Stimulated activated naive CD8-positive, alpha-beta T cell treated with anti-CD3 and anti-CD28 coated beads, Interleukin-15, Interleukin-2, amounts not matched to agents 100 ng/mL and 50 ng/mL, for 24 hours (primary cell): ENCODE measurements at regions not wholly inside any gene's neighbourhood (a gene's known extent, or its start where the extent isn't known, plus 50 kb on each side); places are given as distances from the start of the nearest gene placed in this dataset.
A peak's percentile ranks its signal among the peaks of the same experiment; 100 is the strongest.

ENCODE experiments used
- H3K27ac Mint-ChIP-seq: one replicate; pipeline ENCODE4 v1.8.0; 2021; ENCODE audit warnings: mild to moderate bottlenecking, mixed read lengths
- H3K27me3 Mint-ChIP-seq: one replicate; pipeline ENCODE4 v1.8.0; 2021; ENCODE audit warnings: mixed read lengths
- H3K36me3 Mint-ChIP-seq: one replicate; pipeline ENCODE4 v1.8.0; 2021; ENCODE audit warnings: low read depth, mixed read lengths
- H3K4me1 Mint-ChIP-seq: one replicate; pipeline ENCODE4 v1.8.0; 2021; ENCODE audit warnings: low read depth, mixed read lengths
- H3K4me3 Mint-ChIP-seq: one replicate; pipeline ENCODE4 v1.8.0; 2021; ENCODE audit warnings: mild to moderate bottlenecking, mixed read lengths
- H3K9me3 Mint-ChIP-seq: one replicate; pipeline ENCODE4 v1.8.0; 2021; ENCODE audit warnings: mixed read lengths

GRCh38 chr3:190738636-190739155 lies 123.8 kb downstream of the GMNC start:
- no peak overlapping the region for H3K27ac Mint-ChIP-seq
- H3K36me3 Mint-ChIP-seq = no peaks in the 10 kb centered on the region
- peaks cover 17% of the 10 kb centered on the region for H3K27me3 Mint-ChIP-seq
- H3K4me1 Mint-ChIP-seq = no peaks in the 10 kb centered on the region
- no peaks in the 10 kb centered on the region for H3K9me3 Mint-ChIP-seq
- no peak overlapping the region for H3K4me3 Mint-ChIP-seq

GRCh38 chr3:190737446-190737845 lies 125.0 kb downstream of the GMNC start:
- Mint-ChIP-seq H3K4me1 (peaks cover 6% of the 10 kb centered on the region), H3K27me3 (peaks cover 22% of the 10 kb centered on the region), H3K9me3 (no peaks in the 10 kb centered on the region), H3K4me3 (no peak overlapping the region), H3K27ac (no peak overlapping the region), H3K36me3 (no peaks in the 10 kb centered on the region)

GRCh38 chr3:190734490-190734889 lies 128.0 kb downstream of the GMNC start:
- no peaks in the 10 kb centered on the region for H3K9me3 Mint-ChIP-seq
- no peaks in the 10 kb centered on the region for H3K36me3 Mint-ChIP-seq
- H3K27ac Mint-ChIP-seq = no peak overlapping the region
- no peak overlapping the region for H3K4me3 Mint-ChIP-seq
- H3K4me1 Mint-ChIP-seq = peaks cover 6% of the 10 kb centered on the region
- peaks cover 18% of the 10 kb centered on the region for H3K27me3 Mint-ChIP-seq

- Mint-ChIP-seq H3K9me3 (no peaks in the 10 kb centered on the region), H3K4me3 (no peak overlapping the region), H3K36me3 (no peaks in the 10 kb centered on the region), H3K27me3 (peaks cover 18% of the 10 kb centered on the region), H3K4me1 (peaks cover 6% of the 10 kb centered on the region), H3K27ac (peak overlapping the region; percentile 14)
These were observed 128.8 kb downstream of the GMNC start for GRCh38 chr3:190733591-190734146.

- Mint-ChIP-seq H3K27me3 (peaks cover 11% of the 10 kb centered on the region), H3K36me3 (no peaks in the 10 kb centered on the region), H3K4me3 (no peak overlapping the region), H3K9me3 (no peaks in the 10 kb centered on the region), H3K4me1 (peaks cover 6% of the 10 kb centered on the region), H3K27ac (no peak overlapping the region)
These were observed 130.9 kb downstream of the GMNC start for GRCh38 chr3:190731596-190731995.

- Mint-ChIP-seq H3K27me3 (peaks cover 8% of the 10 kb centered on the region), H3K27ac (no peak overlapping the region), H3K36me3 (no peaks in the 10 kb centered on the region), H3K4me3 (no peak overlapping the region), H3K9me3 (no peaks in the 10 kb centered on the region), H3K4me1 (peaks cover 6% of the 10 kb centered on the region)
These were observed 133.8 kb downstream of the GMNC start for GRCh38 chr3:190728574-190729246.

- no peaks in the 10 kb centered on the region for H3K4me1 Mint-ChIP-seq
- no peaks in the 10 kb centered on the region for H3K27me3 Mint-ChIP-seq
- no peak overlapping the region for H3K27ac Mint-ChIP-seq
- H3K4me3 Mint-ChIP-seq = no peak overlapping the region
- no peaks in the 10 kb centered on the region for H3K9me3 Mint-ChIP-seq
- H3K36me3 Mint-ChIP-seq = no peaks in the 10 kb centered on the region
These were observed 140.2 kb downstream of the GMNC start for GRCh38 chr3:190722181-190722905.

- H3K9me3 Mint-ChIP-seq = no peaks in the 10 kb centered on the region
- H3K4me1 Mint-ChIP-seq = no peaks in the 10 kb centered on the region
- no peak overlapping the region for H3K4me3 Mint-ChIP-seq
- no peaks in the 10 kb centered on the region for H3K27me3 Mint-ChIP-seq
- no peak overlapping the region for H3K27ac Mint-ChIP-seq
- no peaks in the 10 kb centered on the region for H3K36me3 Mint-ChIP-seq
These were observed 141.2 kb downstream of the GMNC start for GRCh38 chr3:190721330-190721729.

- Mint-ChIP-seq H3K27me3 (peaks cover 2% of the 10 kb centered on the region), H3K27ac (no peak overlapping the region), H3K4me3 (no peak overlapping the region), H3K36me3 (no peaks in the 10 kb centered on the region), H3K4me1 (no peaks in the 10 kb centered on the region), H3K9me3 (no peaks in the 10 kb centered on the region)
These were observed 143.8 kb downstream of the GMNC start for GRCh38 chr3:190718671-190719070.

- peaks cover 2% of the 10 kb centered on the region for H3K27me3 Mint-ChIP-seq
- H3K4me3 Mint-ChIP-seq = no peak overlapping the region
- no peaks in the 10 kb centered on the region for H3K4me1 Mint-ChIP-seq
- no peaks in the 10 kb centered on the region for H3K36me3 Mint-ChIP-seq
- no peaks in the 10 kb centered on the region for H3K9me3 Mint-ChIP-seq
- H3K27ac Mint-ChIP-seq = no peak overlapping the region
These were observed 144.4 kb downstream of the GMNC start for GRCh38 chr3:190718097-190718496.

- H3K27me3 Mint-ChIP-seq = peaks cover 7% of the 10 kb centered on the region
- no peak overlapping the region for H3K27ac Mint-ChIP-seq
- H3K36me3 Mint-ChIP-seq = no peaks in the 10 kb centered on the region
- no peaks in the 10 kb centered on the region for H3K9me3 Mint-ChIP-seq
- no peak overlapping the region for H3K4me3 Mint-ChIP-seq
- no peaks in the 10 kb centered on the region for H3K4me1 Mint-ChIP-seq
These were observed 145.5 kb downstream of the GMNC start for GRCh38 chr3:190716961-190717360.

GRCh38 chr3:190716211-190716610 lies 146.3 kb downstream of the GMNC start:
- Mint-ChIP-seq H3K4me1 (no peaks in the 10 kb centered on the region), H3K4me3 (no peak overlapping the region), H3K9me3 (no peaks in the 10 kb centered on the region), H3K27ac (no peak overlapping the region), H3K36me3 (no peaks in the 10 kb centered on the region), H3K27me3 (peaks cover 11% of the 10 kb centered on the region)

- Mint-ChIP-seq H3K27me3 (peaks cover 17% of the 10 kb centered on the region), H3K27ac (no peak overlapping the region), H3K36me3 (no peaks in the 10 kb centered on the region), H3K4me1 (no peaks in the 10 kb centered on the region), H3K9me3 (no peaks in the 10 kb centered on the region), H3K4me3 (no peak overlapping the region)
These were observed 151.8 kb downstream of the GMNC start for GRCh38 chr3:190710723-190711122.

- Mint-ChIP-seq H3K9me3 (no peaks in the 10 kb centered on the region), H3K27me3 (peaks cover 21% of the 10 kb centered on the region), H3K27ac (no peak overlapping the region), H3K4me1 (no peaks in the 10 kb centered on the region), H3K36me3 (no peaks in the 10 kb centered on the region), H3K4me3 (no peak overlapping the region)
These were observed 153.1 kb downstream of the GMNC start for GRCh38 chr3:190709351-190709773.
